SH-SY5Y (cell line): ENCODE measurements at regions not wholly inside any gene's neighbourhood (a gene's known extent, or its start where the extent isn't known, plus 50 kb on each side); places are given as distances from the start of the nearest gene placed in this dataset.

Source experiments
- GATA2 ChIP-seq: IDR thresholded peaks from 2 replicates; pipeline ENCODE4 v1.6.1; 2011; ENCODE audit warnings: mild to moderate bottlenecking, low read depth, low read length
- GATA3 ChIP-seq: IDR thresholded peaks from 2 replicates; pipeline ENCODE4 v1.6.1; 2011; ENCODE audit warnings: low read depth, mild to moderate bottlenecking, low read length, moderate library complexity

DNA sequence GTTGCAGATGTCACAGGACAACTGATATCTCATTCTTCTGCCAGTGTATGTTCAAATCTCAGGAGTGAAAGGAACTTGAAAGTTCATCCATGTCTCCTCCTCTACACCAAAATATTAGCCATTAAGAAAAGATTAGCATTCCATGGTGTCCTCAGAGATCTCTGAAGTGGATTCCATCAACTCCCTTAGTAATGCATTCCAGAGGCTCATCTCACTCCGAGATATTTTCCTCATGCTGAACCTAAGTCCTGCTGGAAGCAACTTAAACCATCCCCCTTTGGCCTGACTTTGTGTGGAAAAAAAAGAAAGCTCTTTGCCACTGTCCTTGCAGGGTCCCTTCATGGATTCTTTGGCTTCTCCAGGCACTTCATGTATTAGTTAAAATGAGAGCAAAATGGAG is 155.7 kb upstream of the ZNF462 start:
- TF ChIP-seq GATA2 (no peak), GATA3 (no peak)

DNA sequence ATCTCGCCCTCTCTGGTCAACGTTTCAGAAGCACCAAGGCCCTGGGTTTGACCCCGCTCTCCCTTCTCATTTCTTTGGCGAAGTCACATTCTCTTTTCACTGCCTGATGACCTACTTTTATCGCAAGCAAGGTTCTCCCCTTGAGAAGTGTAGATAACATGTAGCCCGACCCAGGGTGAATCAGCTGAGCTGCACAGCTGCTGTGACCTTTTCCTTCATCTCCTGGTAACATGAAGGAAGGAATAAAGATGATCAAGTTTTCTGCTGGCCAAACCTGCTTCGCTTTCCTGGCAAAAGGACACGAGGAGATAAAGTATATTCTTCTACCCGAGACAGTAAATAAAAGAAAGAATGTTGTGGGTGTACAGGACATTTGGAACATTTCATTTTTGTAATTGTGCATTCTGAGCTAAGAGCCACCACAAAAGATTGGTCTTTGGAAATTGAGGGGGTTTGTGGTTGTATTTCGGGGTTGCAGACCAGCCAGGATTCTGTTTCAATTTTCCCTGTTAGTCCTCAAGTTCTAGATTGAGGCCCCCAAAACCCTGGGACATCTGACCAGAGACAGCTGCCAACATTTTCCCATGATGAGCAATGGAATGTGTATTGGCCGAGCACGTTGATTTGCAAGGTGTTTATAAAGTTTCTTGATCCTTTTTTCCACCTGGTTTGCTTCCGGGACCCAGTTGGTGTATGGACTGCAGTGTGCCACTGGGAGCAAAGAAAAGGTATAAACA is 155.1 kb upstream of the ZNF462 start:
- no peak for TF ChIP-seq GATA2
- no peak for TF ChIP-seq GATA3

DNA sequence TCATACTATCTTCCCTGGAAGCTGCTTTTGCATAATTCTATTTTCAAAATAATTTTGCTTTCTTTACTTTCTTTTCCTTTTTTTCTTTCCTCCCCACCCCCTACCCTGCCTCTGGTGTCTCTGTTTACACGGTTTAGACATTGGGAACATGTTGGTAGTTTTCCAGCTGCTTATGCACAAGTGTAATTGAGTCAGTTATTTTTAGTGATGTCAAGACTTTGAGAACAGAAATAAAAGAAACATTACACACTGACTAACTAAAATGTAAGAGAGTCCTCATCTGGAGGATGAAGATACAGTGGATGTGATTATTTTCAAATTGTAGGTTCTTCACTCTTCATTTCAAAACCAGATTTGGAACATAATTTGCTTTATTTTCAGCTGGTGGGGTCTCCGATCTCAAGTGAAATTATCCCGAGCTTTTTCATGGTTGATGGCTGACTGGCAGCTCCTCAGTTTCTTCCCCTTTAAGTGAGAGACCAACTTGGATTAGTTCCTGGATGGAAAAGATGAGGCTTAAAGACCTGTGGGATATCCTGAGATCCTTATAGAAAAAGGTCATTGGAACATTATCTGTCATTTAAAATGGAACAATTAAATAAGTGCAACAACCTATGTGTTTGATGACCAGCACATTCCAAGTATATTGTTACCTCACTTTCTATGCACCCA is 154.4 kb upstream of the ZNF462 start:
- no peak for TF ChIP-seq GATA2
- TF ChIP-seq GATA3, result no peak

DNA sequence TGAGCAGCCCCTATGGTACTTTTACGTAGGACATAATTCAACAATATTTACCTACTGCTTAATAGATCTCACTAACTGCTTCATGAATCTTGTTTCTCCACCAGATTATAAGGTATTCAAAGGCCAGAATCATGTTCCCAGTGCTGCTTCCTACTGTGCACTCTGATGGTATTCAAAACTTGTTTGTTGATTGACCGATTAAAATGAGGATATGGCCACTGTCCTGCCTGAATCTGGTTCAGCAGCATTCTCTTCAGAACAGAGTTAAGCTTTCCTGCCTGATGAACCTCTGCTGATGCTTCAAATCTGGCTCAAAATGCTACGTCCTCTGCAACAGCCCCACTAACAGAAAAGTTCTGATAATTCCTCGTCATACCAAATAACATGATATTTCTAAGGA is 150.7 kb upstream of the ZNF462 start:
- no peak for TF ChIP-seq GATA2
- no peak for TF ChIP-seq GATA3

DNA sequence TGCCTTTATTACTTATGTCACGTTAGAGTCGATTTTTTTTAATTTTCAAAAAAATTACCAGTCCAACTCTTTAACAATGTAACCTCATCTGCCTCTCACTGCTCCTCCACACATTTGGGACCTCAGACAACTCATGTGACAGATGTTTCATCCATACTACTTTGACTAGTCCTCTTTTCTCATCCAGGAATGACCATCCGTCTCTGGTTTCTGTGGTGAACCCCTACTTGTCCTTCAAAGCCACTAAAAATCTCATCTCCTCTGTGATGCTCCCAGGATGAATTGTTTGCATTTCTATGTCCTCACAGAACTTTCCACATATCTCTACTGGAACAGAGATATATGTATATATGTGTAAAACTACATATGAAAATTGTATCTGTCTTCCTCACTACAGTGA is 149.8 kb upstream of the ZNF462 start:
- TF ChIP-seq GATA3 (no peak), GATA2 (no peak)

DNA sequence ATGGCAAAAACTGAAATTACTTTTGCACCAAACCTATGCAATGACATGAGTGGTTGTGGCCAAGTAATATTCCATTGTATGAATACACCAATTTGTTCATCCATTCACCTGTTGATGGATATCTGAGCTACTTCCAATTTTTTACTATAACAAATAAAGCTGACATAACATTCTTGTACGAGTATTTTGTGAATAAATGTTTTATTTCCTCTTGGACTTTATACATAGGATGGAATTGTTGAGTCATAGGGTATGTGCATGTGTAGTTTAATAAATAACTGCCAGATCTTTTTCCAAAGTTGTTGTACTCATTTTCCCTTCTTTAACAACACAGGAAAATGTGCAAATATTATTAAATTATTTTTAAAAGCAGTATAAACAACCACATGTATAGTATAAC is 146.1 kb upstream of the ZNF462 start:
- TF ChIP-seq GATA3 (no peak), GATA2 (no peak)

DNA sequence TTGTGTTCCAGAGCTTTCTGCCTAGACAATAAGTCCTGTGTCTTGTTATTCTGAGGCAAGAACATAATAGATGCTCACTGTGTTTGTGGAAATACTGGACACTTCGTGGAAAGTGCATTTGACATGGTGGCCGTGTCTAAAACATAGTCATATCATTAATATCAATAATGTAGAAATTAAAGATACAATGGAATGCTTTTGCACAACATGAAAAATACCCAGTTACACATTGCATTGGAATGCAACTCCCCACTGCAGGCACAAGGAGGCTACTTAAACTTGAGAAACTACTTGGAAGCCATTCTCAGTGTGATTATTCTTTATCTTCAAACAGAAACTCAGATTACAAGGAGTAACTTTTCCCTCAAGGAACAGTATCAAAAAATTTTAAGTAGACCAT is 145.3 kb upstream of the ZNF462 start:
- TF ChIP-seq GATA2 (no peak), GATA3 (no peak)

DNA sequence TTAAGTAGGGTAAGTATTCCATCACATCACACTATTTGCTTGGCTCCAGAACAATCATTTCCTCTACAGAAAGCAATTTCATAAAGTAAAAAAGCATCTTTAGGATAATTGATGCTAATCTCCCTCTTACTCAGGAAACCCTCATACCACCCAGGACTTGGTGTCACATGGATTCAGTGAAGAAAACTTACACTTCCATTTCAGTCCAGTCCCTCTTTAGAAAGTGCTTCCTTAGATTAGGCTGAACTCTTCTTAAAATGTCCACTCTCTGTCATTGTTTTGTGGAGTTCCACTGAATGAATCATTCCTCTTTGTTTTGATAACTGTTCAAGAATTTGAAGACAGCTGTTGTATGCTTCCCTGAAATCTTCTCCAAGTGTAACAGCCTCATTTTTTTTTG is 144.0 kb upstream of the ZNF462 start:
- TF ChIP-seq GATA2 (no peak), GATA3 (no peak)

DNA sequence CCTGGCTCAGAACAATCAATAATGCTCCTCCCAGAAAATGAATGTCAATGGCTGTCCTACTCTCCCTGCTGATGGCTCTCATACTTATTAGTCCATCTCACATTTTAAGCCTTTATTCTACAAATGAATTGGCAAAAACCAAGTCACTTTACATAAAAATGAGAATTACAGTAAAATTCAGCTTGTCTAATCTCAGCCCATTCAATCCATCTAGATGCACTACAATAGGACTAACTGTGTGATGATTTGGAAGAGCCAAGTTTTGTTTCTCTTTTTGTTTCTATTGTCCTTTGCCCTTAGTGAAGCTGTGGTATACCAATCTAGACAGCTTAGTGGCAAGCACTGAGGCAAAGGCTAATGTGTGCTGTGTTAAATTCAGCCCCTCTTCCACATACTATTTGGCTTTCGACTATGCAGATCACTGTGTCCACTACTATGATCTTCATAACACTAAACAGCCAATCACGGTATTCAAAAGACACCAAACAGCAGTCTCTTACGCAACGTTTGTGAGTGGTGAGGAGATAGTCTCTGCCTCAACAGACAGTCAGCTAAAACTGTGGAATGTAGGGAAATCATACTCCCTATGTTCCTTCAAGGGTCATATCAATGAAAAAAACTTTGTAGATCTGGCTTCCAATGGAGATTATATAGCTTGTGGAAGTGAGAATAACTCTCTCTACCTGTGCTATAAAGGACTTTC is 140.8 kb upstream of the ZNF462 start:
- TF ChIP-seq GATA3, result no peak
- TF ChIP-seq GATA2, result no peak

DNA sequence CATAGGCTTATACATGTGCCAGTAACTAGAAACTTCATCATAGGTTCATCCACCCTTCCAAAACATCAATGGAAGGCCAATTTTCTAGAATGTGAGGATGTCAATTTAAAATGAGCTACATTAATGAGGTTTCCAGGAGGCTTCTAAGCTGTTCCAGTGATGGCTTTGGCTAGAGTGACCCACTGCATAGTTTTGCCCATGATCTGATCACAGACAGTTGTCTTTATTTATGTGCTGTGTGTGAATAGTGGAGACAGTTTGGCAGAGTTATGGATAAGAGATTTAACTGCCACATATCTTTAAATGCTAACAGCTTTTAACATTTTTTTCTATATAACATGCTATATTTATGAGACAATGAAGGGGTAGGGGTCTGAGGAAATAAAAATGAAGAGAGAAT is 139.0 kb upstream of the ZNF462 start:
- no peak for TF ChIP-seq GATA3
- TF ChIP-seq GATA2, result no peak

DNA sequence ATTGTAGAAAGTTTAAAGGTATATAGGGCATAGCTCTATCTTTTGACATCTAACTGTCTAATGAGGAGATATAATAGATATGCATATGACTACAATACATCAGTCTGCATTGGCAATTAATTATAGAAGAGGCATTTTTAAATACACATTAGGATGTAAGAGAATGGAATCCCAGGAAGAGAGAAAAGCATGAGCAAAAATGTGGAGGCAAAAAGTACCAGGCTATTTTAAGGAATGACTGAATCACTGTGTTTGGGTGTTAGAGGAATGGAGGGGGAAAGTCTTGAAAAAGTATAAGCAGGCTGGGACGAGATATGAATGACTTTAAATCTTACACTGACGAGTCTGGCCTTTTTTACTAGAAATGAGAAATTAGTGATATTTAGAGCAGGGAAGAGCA is 138.4 kb upstream of the ZNF462 start:
- no peak for TF ChIP-seq GATA3
- no peak for TF ChIP-seq GATA2

DNA sequence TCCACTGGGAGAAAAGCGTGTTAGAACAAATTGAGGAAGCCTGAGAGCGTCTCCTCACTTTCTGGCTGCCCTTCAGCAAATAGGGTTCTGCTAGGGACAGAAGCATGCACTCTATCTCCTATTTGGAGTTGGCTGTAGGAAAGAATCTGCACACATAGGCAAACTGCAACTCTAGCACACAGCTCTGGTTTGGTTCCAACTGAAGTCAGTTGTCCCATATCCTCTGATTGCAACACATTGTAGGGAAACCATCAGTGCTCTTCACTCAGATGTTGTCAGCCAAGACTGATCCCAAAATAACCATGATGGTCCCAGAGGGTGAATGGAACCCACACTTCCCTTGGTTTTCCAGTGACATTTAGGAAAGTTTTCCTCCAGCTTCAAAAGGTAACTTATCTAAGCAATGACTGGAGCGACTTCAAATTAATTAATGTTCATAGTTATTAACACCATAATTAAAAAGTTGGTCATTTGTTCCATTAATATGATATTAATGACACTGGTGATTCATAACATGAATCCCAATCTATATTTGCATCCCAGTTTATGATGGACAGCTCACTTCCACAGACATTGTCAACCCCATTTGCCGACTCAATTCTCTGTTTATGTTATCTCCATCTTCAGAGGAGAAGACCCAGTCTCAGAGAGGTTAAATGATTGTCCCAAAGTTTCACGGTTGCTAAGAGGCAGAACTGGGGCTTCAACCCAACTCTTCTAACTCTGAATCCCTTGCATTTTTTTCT is 136.7 kb upstream of the ZNF462 start:
- TF ChIP-seq GATA2 (no peak), GATA3 (no peak)

DNA sequence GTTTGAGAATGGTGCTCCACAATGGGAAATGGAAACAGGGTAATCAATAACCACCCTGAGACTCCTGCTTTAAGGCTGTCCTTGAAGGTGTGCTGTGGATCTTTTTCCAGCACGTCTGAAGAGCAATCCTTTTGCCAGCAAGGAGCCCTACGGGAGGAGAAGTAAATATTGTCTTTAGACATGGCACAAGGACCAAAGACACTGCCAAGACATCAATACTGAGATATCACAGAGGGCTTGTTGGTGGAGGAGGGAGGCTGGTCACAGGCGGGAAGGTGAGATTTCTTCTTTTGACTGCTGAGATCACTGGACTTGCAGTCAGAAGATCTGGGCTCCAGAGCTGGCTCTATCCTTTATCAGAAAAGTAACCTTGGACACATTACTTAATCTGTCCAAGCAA is 135.0 kb upstream of the ZNF462 start:
- TF ChIP-seq GATA3 (no peak), GATA2 (no peak)

DNA sequence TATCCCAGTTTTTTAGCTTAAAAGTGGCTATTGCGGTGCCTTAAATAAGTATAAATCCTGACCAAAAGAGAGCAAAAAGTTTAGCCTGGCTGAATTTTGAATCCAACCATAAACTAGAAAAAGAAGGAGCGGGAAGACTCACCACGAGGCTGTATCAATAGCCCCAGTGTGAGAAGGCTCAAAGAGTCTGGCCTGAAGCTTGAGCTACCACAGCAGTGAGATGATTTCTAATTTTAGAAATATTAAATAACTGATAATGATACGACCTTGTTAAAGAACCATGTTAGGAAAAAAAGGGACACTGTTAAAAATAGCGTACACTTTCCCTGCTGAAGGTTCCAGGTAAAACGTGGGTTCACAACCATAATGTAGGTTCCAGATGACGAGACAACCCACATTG is 134.1 kb upstream of the ZNF462 start:
- TF ChIP-seq GATA3 (no peak), GATA2 (no peak)

DNA sequence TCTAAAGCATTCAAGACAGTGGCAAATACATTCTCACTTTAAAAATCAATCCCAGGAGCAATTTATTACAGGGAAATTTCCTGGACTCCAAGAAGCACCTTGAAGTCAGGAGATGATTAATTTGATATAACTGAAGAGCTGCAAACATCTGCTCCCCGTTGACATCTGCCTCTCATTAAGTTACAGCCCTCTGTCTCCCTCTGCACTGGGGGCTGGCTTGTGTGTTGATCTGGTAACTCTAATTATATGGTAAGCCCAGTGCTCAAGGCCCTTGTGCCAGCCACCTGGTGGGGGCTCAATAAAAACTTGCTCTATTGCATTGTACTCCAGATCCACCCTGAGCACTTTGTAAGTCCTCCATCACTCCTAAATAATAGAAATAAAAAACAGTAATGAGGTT is 131.1 kb upstream of the ZNF462 start:
- TF ChIP-seq GATA2 (peak; percentile 66), GATA3 (no peak; the same call in 1 of the 2 replicates)
